Astrocyte (in vitro differentiated cells and primary cell): ENCODE measurements at regions not wholly inside any gene's neighbourhood (a gene's known extent, or its start where the extent isn't known, plus 50 kb on each side); places are given as distances from the start of the nearest gene placed in this dataset.

ENCODE experiments used
- DNase-seq: peaks from one replicate; pipeline ENCODE4 v3.0.0-alpha.2; 2010; ENCODE audit warnings: low read depth
- FAIRE-seq: peaks from 2 replicates; lab custom pipeline; 2011; peaks lifted over from hg19 to GRCh38; lab: Jason Lieb, UNC
- H2AFZ ChIP-seq: 2 replicates; pipeline ENCODE4 v1.6.0; 2012; ENCODE audit warnings: low read depth, low read length, inconsistent platforms
- H3K27ac ChIP-seq: 2 replicates; pipeline ENCODE4 v1.5.1; 2011; ENCODE audit warnings: low read depth, low read length, inconsistent platforms
- H3K27me3 ChIP-seq: 2 replicates; pipeline ENCODE4 v1.6.0; 2011; ENCODE audit warnings: low read length, inconsistent platforms; ENCODE audit not compliant: insufficient read depth
- H3K36me3 ChIP-seq: 2 replicates; pipeline ENCODE4 v1.5.1; 2011; ENCODE audit warnings: low read length, inconsistent platforms; ENCODE audit not compliant: insufficient read depth
- H3K4me1 ChIP-seq: 2 replicates; pipeline ENCODE4 v1.5.1; 2011; ENCODE audit warnings: low read length, inconsistent platforms; ENCODE audit not compliant: insufficient read depth
- H3K4me2 ChIP-seq: 2 replicates; pipeline ENCODE4 v1.6.0; 2012; ENCODE audit warnings: low read length, inconsistent platforms
- H3K4me3 ChIP-seq: 2 replicates; pipeline ENCODE4 v1.5.1; 2011; ENCODE audit warnings: low read depth, mild to moderate bottlenecking, low read length, inconsistent platforms; ENCODE audit not compliant: insufficient read depth
- H3K79me2 ChIP-seq: 2 replicates; pipeline ENCODE4 v1.6.0; 2012; ENCODE audit warnings: mild to moderate bottlenecking, low read length, inconsistent platforms; ENCODE audit not compliant: insufficient read depth
- H3K9ac ChIP-seq: 2 replicates; pipeline ENCODE4 v1.6.0; 2012; ENCODE audit warnings: mild to moderate bottlenecking, low read length, inconsistent platforms
- H3K9me3 ChIP-seq: 2 replicates; pipeline ENCODE4 v1.5.1; 2012; ENCODE audit warnings: low read depth, mild to moderate bottlenecking, low read length, inconsistent platforms; ENCODE audit not compliant: insufficient read depth
- H4K20me1 ChIP-seq: 2 replicates; pipeline ENCODE4 v1.6.0; 2012; ENCODE audit warnings: low read length, inconsistent platforms; ENCODE audit not compliant: insufficient read depth
- H3K27ac Mint-ChIP-seq: one replicate; pipeline ENCODE4 v1.8.0; 2021; ENCODE audit warnings: mild to moderate bottlenecking, mixed read lengths; ENCODE audit not compliant: unreplicated experiment
- H3K27me3 Mint-ChIP-seq: one replicate; pipeline ENCODE4 v1.8.0; 2021; ENCODE audit warnings: low read depth, mixed read lengths; ENCODE audit not compliant: unreplicated experiment
- H3K36me3 Mint-ChIP-seq: one replicate; pipeline ENCODE4 v1.8.0; 2021; ENCODE audit warnings: low read depth, mixed read lengths; ENCODE audit not compliant: unreplicated experiment
- H3K4me1 Mint-ChIP-seq: one replicate; pipeline ENCODE4 v1.8.0; 2021; ENCODE audit warnings: low read depth, mixed read lengths; ENCODE audit not compliant: unreplicated experiment
- H3K4me3 Mint-ChIP-seq: one replicate; pipeline ENCODE4 v1.8.0; 2021; ENCODE audit warnings: mild to moderate bottlenecking, moderate library complexity, mixed read lengths; ENCODE audit not compliant: unreplicated experiment
- H3K9me3 Mint-ChIP-seq: one replicate; pipeline ENCODE4 v1.8.0; 2021; ENCODE audit warnings: mild to moderate bottlenecking, mixed read lengths; ENCODE audit not compliant: unreplicated experiment
- CTCF ChIP-seq: IDR thresholded peaks from 2 replicates; pipeline ENCODE4 v1.5.1; 2011; ENCODE audit warnings: low read depth, mild to moderate bottlenecking, inconsistent platforms, low read length, moderate library complexity; ENCODE audit not compliant: insufficient read depth
- EZH2 ChIP-seq: IDR thresholded peaks from 2 replicates; pipeline ENCODE4 v1.6.1; 2012; ENCODE audit warnings: mild to moderate bottlenecking, low read length, inconsistent platforms; ENCODE audit not compliant: insufficient read depth

DNA sequence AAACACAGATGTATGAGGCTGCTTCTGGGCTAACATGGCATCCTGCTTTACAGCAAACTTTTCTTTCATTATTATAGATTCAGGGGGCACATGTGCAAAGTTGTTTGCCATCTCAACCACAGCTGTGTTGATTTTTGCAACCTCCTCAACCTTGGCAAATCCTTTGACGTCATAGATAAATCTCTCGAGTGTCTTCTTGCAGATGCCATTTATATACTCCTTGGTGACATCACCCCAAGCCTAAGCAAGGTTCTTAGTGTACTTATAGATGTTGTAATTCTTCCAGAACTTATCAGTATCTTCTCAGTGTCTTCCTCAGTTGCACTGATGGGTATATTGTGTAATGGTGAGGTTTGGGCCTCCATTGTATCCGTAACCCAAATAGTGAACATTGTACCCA is 135.4 kb upstream of the RPH3A start:
- H2AFZ ChIP-seq = no peak overlapping the region
- no peak for DNase-seq
- Mint-ChIP-seq H3K4me1 (no peaks in the 10 kb centered on the region), H3K36me3 (no peaks in the 10 kb centered on the region), H3K4me3 (no peak overlapping the region), H3K27ac (no peak overlapping the region), H3K9me3 (no peaks in the 10 kb centered on the region), H3K27me3 (peaks cover 12% of the 10 kb centered on the region)
- H3K9me3 ChIP-seq = no peaks in the 10 kb centered on the region
- no peak overlapping the region for H3K9ac ChIP-seq
- no peak overlapping the region for H3K4me2 ChIP-seq
- no peak for TF ChIP-seq EZH2
- no peak for TF ChIP-seq CTCF
- H3K4me3 ChIP-seq = no peak overlapping the region
- no peaks in the 10 kb centered on the region for H3K27me3 ChIP-seq
- H4K20me1 ChIP-seq = no peaks in the 10 kb centered on the region
- H3K79me2 ChIP-seq = no peaks in the 10 kb centered on the region
- H3K36me3 ChIP-seq = no peaks in the 10 kb centered on the region
- H3K4me1 ChIP-seq = no peaks in the 10 kb centered on the region
- H3K27ac ChIP-seq = no peak overlapping the region
- no peak for FAIRE-seq

DNA sequence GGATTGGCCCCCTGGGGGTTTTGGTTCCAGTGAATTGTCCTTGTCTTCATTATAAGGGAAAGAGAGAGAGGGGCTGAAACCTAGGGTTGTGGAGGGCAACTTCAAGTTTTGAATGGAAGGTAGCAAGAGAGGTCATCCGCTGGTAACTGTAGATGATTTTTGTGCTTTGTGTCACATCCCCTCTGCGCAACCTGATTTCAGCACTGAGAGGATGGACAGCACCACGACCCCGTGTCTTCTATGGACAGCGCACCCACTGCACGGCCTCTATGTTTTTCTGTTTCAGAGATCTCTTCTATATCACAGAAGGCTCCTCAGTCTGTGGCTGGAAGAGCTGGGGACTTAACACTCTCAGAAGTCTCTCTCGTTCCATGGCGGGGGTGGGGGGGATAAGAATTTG is 127.0 kb upstream of the RPH3A start:
- FAIRE-seq (no peak), DNase-seq (no peak)
- Mint-ChIP-seq H3K27me3 (peaks cover 61% of the 10 kb centered on the region), H3K4me1 (no peaks in the 10 kb centered on the region), H3K36me3 (no peaks in the 10 kb centered on the region), H3K27ac (no peak overlapping the region), H3K9me3 (no peaks in the 10 kb centered on the region), H3K4me3 (no peak overlapping the region)
- TF ChIP-seq EZH2 (no peak), CTCF (no peak)
- Histone ChIP-seq H3K79me2 (no peaks in the 10 kb centered on the region), H3K4me2 (no peak overlapping the region), H3K27ac (no peak overlapping the region), H3K36me3 (no peaks in the 10 kb centered on the region), H3K9ac (no peak overlapping the region), H3K4me3 (no peak overlapping the region), H2AFZ (no peak overlapping the region), H3K27me3 (no peaks in the 10 kb centered on the region), H3K4me1 (no peaks in the 10 kb centered on the region), H4K20me1 (no peaks in the 10 kb centered on the region), H3K9me3 (no peaks in the 10 kb centered on the region)

DNA sequence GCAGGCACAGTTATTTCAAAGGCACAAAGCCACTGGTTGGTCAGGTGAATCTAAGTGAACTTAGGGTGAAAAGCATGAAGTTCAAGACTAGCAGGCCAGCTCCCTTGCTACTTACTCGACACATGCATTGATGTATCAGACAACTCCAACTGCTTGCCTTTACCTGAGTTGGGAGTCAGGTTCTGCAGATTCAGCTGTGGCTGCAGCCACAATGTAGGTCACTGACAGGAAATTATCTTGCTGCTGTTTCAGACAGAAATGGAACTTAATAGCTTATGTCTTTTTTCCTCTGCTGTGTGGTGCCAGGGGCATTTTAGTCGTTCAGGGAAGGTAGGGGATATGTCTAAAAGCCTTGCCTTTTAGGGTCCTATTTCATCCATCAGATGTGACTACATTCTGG is 125.6 kb upstream of the RPH3A start:
- H3K27me3 ChIP-seq = no peaks in the 10 kb centered on the region
- H3K27ac Mint-ChIP-seq = no peak overlapping the region
- H3K27ac ChIP-seq = no peak overlapping the region
- H3K36me3 ChIP-seq = no peaks in the 10 kb centered on the region
- H3K4me1 ChIP-seq = no peaks in the 10 kb centered on the region
- H3K4me3 ChIP-seq = no peak overlapping the region
- no peak overlapping the region for H3K4me2 ChIP-seq
- no peaks in the 10 kb centered on the region for H3K9me3 ChIP-seq
- TF ChIP-seq EZH2 = no peak
- no peak for TF ChIP-seq CTCF
- no peaks in the 10 kb centered on the region for H4K20me1 ChIP-seq
- DNase-seq = no peak
- no peak overlapping the region for H3K9ac ChIP-seq
- H2AFZ ChIP-seq = no peak overlapping the region
- no peak for FAIRE-seq
- no peak overlapping the region for H3K4me3 Mint-ChIP-seq
- no peaks in the 10 kb centered on the region for H3K79me2 ChIP-seq
- peaks cover 56% of the 10 kb centered on the region for H3K27me3 Mint-ChIP-seq
- H3K36me3 Mint-ChIP-seq = no peaks in the 10 kb centered on the region
- H3K9me3 Mint-ChIP-seq = no peaks in the 10 kb centered on the region
- no peaks in the 10 kb centered on the region for H3K4me1 Mint-ChIP-seq
